ENCODE measurements at regions not wholly inside any gene's neighbourhood (a gene's known extent, or its start where the extent isn't known, plus 50 kb on each side); places are given as distances from the start of the nearest gene placed in this dataset.

DNA sequence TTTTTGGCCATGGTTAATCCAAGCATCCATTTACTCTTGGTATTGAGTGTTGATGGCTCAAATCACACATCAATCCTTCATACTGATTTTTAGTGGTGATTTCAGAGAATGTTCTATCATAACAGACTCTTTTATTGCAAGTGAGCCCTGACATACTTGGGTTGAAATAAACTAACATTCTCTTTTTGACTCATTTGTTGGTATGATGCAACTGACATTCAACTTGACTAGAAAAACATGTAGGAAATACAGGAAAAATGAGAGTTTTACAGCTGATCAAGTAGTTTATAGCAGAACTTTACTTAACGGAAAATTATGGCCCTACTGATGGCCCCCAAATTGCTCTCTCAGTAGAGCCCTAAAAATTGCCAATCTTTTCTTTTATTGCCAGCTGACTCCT is 173.9 kb upstream of the CD96 start:
- H3K4me1 ChIP-seq (ENCODE audit: control insufficient read depth, insufficient read depth, low read length): no peaks in the 10 kb centered on the region
- intact Hi-C loops (cut with micrococcal nuclease; ENCODE audit: unreplicated experiment) (no loop called here), in situ Hi-C loops (cut with HindIII; ENCODE audit: low pct_unique_long_range_greater_than_20kb, low sequenced_read_pairs) (no loop called here)
- DNase-seq (ENCODE audit: low read depth, low spot score) (no peak), ATAC-seq (no peak)
- ChIA-PET POLR2A (no interaction called here), CTCF (no interaction called here)
- H3K27ac ChIP-seq (ENCODE audit: low read length): no peak overlapping the region
- BruUV-seq (replicated peaks): no TSS peak
- TF ChIP-seq POLR2AphosphoS5 (IDR thresholded peaks at IDR 0.05; ENCODE audit: low read depth, low read length) (no peak), SIN3A (IDR thresholded peaks at IDR 0.05; ENCODE audit: borderline replicate concordance, insufficient read depth, low read depth, low read length) (no peak), TCF7L2 (IDR thresholded peaks at IDR 0.05; ENCODE audit: low read depth, low read length) (no peak)
- TF ChIP-seq, protein P1, sequence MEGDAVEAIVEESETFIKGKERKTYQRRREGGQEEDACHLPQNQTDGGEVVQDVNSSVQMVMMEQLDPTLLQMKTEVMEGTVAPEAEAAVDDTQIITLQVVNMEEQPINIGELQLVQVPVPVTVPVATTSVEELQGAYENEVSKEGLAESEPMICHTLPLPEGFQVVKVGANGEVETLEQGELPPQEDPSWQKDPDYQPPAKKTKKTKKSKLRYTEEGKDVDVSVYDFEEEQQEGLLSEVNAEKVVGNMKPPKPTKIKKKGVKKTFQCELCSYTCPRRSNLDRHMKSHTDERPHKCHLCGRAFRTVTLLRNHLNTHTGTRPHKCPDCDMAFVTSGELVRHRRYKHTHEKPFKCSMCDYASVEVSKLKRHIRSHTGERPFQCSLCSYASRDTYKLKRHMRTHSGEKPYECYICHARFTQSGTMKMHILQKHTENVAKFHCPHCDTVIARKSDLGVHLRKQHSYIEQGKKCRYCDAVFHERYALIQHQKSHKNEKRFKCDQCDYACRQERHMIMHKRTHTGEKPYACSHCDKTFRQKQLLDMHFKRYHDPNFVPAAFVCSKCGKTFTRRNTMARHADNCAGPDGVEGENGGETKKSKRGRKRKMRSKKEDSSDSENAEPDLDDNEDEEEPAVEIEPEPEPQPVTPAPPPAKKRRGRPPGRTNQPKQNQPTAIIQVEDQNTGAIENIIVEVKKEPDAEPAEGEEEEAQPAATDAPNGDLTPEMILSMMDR (IDR thresholded peaks at IDR 0.05): no peak
- TF ChIP-seq, protein P2, sequence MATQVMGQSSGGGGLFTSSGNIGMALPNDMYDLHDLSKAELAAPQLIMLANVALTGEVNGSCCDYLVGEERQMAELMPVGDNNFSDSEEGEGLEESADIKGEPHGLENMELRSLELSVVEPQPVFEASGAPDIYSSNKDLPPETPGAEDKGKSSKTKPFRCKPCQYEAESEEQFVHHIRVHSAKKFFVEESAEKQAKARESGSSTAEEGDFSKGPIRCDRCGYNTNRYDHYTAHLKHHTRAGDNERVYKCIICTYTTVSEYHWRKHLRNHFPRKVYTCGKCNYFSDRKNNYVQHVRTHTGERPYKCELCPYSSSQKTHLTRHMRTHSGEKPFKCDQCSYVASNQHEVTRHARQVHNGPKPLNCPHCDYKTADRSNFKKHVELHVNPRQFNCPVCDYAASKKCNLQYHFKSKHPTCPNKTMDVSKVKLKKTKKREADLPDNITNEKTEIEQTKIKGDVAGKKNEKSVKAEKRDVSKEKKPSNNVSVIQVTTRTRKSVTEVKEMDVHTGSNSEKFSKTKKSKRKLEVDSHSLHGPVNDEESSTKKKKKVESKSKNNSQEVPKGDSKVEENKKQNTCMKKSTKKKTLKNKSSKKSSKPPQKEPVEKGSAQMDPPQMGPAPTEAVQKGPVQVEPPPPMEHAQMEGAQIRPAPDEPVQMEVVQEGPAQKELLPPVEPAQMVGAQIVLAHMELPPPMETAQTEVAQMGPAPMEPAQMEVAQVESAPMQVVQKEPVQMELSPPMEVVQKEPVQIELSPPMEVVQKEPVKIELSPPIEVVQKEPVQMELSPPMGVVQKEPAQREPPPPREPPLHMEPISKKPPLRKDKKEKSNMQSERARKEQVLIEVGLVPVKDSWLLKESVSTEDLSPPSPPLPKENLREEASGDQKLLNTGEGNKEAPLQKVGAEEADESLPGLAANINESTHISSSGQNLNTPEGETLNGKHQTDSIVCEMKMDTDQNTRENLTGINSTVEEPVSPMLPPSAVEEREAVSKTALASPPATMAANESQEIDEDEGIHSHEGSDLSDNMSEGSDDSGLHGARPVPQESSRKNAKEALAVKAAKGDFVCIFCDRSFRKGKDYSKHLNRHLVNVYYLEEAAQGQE (IDR thresholded peaks at IDR 0.05; ENCODE audit: insufficient read depth in 1 of 2, low read depth in 2 of 2, low read length in 1 of 2): no peak
- no peaks in the 10 kb centered on the region for H3K27me3 ChIP-seq (ENCODE audit: control insufficient read depth, insufficient read depth, low read length)
- no peaks in the 10 kb centered on the region for H3K9me3 ChIP-seq (ENCODE audit: control insufficient read depth, insufficient read depth, low read depth, low read length)
- H3K4me3 ChIP-seq (ENCODE audit: low read depth in 2 of 2, low read length in 2 of 2): no peak overlapping the region
- H3K36me3 ChIP-seq (ENCODE audit: control insufficient read depth, insufficient read depth, low read length): no peaks in the 10 kb centered on the region

DNA sequence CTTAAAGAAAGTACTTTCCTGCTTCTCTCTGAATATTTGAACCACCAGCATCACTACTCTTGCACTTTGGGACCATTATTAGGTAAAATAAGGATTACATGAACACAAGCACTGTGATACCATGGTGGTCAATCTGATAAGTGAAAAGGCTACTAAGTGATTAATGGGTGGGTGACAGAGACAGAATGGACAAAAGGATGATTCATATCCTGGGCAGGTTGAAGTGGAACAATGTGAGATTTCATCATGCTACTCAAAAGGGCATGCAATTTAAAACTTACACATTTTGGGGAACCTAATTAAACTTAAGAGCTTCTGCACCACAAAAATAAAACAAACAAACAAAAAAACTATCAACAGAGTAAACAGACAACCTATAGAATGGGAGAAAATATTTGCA is 172.0 kb upstream of the CD96 start:
- H3K27ac ChIP-seq (ENCODE audit: low read length): no peak overlapping the region
- no peaks in the 10 kb centered on the region for H3K4me1 ChIP-seq (ENCODE audit: control insufficient read depth, insufficient read depth, low read length)
- BruUV-seq (replicated peaks): no TSS peak
- DNase-seq (ENCODE audit: low read depth, low spot score) (no peak), ATAC-seq (no peak)
- in situ Hi-C loops (cut with HindIII; ENCODE audit: low pct_unique_long_range_greater_than_20kb, low sequenced_read_pairs): no loop called here
- intact Hi-C loops (cut with micrococcal nuclease; ENCODE audit: unreplicated experiment): no loop called here
- no peak overlapping the region for H3K4me3 ChIP-seq (ENCODE audit: low read depth in 2 of 2, low read length in 2 of 2)
- H3K9me3 ChIP-seq (ENCODE audit: control insufficient read depth, insufficient read depth, low read depth, low read length): no peaks in the 10 kb centered on the region
- H3K27me3 ChIP-seq (ENCODE audit: control insufficient read depth, insufficient read depth, low read length): no peaks in the 10 kb centered on the region
- POLR2A ChIA-PET: no interaction called here
- H3K36me3 ChIP-seq (ENCODE audit: control insufficient read depth, insufficient read depth, low read length): no peaks in the 10 kb centered on the region
- TF ChIP-seq, protein P1 (IDR thresholded peaks at IDR 0.05): no peak
- TF ChIP-seq SIN3A (IDR thresholded peaks at IDR 0.05; ENCODE audit: borderline replicate concordance, insufficient read depth, low read depth, low read length) (no peak), TCF7L2 (IDR thresholded peaks at IDR 0.05; ENCODE audit: low read depth, low read length) (no peak), POLR2AphosphoS5 (IDR thresholded peaks at IDR 0.05; ENCODE audit: low read depth, low read length) (no peak)
- TF ChIP-seq, protein P2 (IDR thresholded peaks at IDR 0.05; ENCODE audit: insufficient read depth in 1 of 2, low read depth in 2 of 2, low read length in 1 of 2): no peak
- CTCF ChIA-PET: no interaction called here

Measured in Panc1 (cell line).